H1 (cell line): ENCODE measurements at regions not wholly inside any gene's neighbourhood (a gene's known extent, or its start where the extent isn't known, plus 50 kb on each side); places are given as distances from the start of the nearest gene placed in this dataset.
A peak's percentile ranks its signal among the peaks of the same experiment; 100 is the strongest.

Experiments used
- CTCF ChIA-PET: fragments of 300-600 bp; sonication (Branson Sonifier 250); formaldehyde crosslinking; loops from one replicate; lab custom pipeline; 2021; ENCODE audit not compliant: partially characterized antibody; lab: Charles Lee
- POLR2A ChIA-PET: fragments of 300-600 bp; sonication (Branson Sonifier 250); formaldehyde crosslinking; loops from one replicate; lab custom pipeline; 2021; ENCODE audit warnings: inconsistent platforms; ENCODE audit not compliant: partially characterized antibody; lab: Charles Lee
- DNase-seq, 2 experiments: peaks; one replicate each; pipeline versions ENCODE4 v3.0.0 to v3.0.0-alpha.2; 2010 to 2022; ENCODE audit warnings: low spot score in 2 of 2, low read depth in 1 of 2, mixed read lengths in 1 of 2
- FAIRE-seq: peaks from 2 replicates; lab custom pipeline; 2011; peaks lifted over from hg19 to GRCh38; lab: Jason Lieb, UNC
- H2AFZ ChIP-seq: 2 replicates; pipeline ENCODE4 v1.8.1; 2012; ENCODE audit warnings: low read length, inconsistent platforms
- H2AK5ac ChIP-seq: 2 replicates; pipeline ENCODE4 v1.6.1; 2013; ENCODE audit warnings: low read depth, low read length
- H2BK120ac ChIP-seq: replicated peaks from 2 replicates; pipeline ENCODE3; 2013; ENCODE audit warnings: low read depth, low read length, inconsistent platforms
- H2BK12ac ChIP-seq: 2 replicates; pipeline ENCODE4 v1.6.1; 2013; ENCODE audit warnings: low read depth, low read length
- H2BK15ac ChIP-seq: 2 replicates; pipeline ENCODE4 v1.6.1; 2013; ENCODE audit warnings: low read length
- H2BK20ac ChIP-seq: 2 replicates; pipeline ENCODE4 v1.6.1; 2013; ENCODE audit warnings: low read length
- H2BK5ac ChIP-seq: 2 replicates; pipeline ENCODE4 v1.6.1; 2013; ENCODE audit warnings: low read depth, low read length
- H3K14ac ChIP-seq: 2 replicates; pipeline ENCODE4 v1.6.1; 2013; ENCODE audit warnings: inconsistent platforms; ENCODE audit not compliant: insufficient read length
- H3K18ac ChIP-seq: 2 replicates; pipeline ENCODE4 v1.6.1; 2013; ENCODE audit warnings: low read length; ENCODE audit errors: extremely low read depth
- H3K23ac ChIP-seq: 2 replicates; pipeline ENCODE4 v1.6.1; 2013; ENCODE audit warnings: inconsistent platforms; ENCODE audit not compliant: insufficient read length
- H3K23me2 ChIP-seq: 2 replicates; pipeline ENCODE4 v1.6.1; 2013; ENCODE audit warnings: low read depth, low read length
- H3K27ac ChIP-seq: 2 replicates; pipeline ENCODE4 v1.6.1; 2011; ENCODE audit warnings: low read depth, low read length, inconsistent platforms
- H3K27me3 ChIP-seq, 4 experiments: replicated peaks in 1 of 4; 1 replicate in 1 of 4; 2 replicates in 3 of 4; pipeline versions ENCODE4 v1.6.1 to v1.8.1; 2011 to 2013; ENCODE audit warnings: low read length in 3 of 4, mild to moderate bottlenecking in 3 of 4, inconsistent platforms in 2 of 4, mixed read lengths in 2 of 4, moderate library complexity in 1 of 4; ENCODE audit not compliant: control insufficient read depth in 3 of 4, insufficient read depth in 3 of 4; ENCODE audit errors: extremely low read depth in 1 of 4
- H3K36me3 ChIP-seq, 4 experiments: 2 replicates each; pipeline versions ENCODE4 v1.6.1 to v1.8.1; 2011 to 2013; ENCODE audit warnings: mild to moderate bottlenecking in 4 of 4, low read length in 3 of 4, moderate library complexity in 2 of 4, control low read depth in 1 of 4, inconsistent platforms in 1 of 4; ENCODE audit not compliant: insufficient read depth in 4 of 4, control insufficient read depth in 2 of 4
- H3K4ac ChIP-seq: replicated peaks from 2 replicates; pipeline ENCODE3; 2013; ENCODE audit warnings: low read length, low read depth, mixed read lengths, inconsistent platforms; ENCODE audit not compliant: insufficient read length
- H3K4me1 ChIP-seq, 4 experiments: replicated peaks in 1 of 4; 1 replicate in 1 of 4; 2 replicates in 3 of 4; pipeline versions ENCODE4 v1.6.1 to v1.8.1; 2011 to 2013; ENCODE audit warnings: low read length in 3 of 4, inconsistent platforms in 2 of 4, mixed read lengths in 1 of 4; ENCODE audit not compliant: insufficient read depth in 4 of 4, control insufficient read depth in 3 of 4
- H3K4me2 ChIP-seq, 2 experiments: 2 replicates each; pipeline versions ENCODE4 v1.6.1 to v1.8.1; 2011 to 2013; ENCODE audit warnings: low read depth in 2 of 2, low read length in 2 of 2, control low read depth in 1 of 2, inconsistent platforms in 1 of 2, mild to moderate bottlenecking in 1 of 2; ENCODE audit not compliant: insufficient read depth in 1 of 2
- H3K4me3 ChIP-seq, 4 experiments: fragments of 200-600, 300-600 bp in 1 of 4; sonication (generic), shearing (Covaris generic), sonication (Bioruptor Twin) in 1 of 4; 2 replicates each; pipeline versions ENCODE4 v1.5.1 to v1.8.1; 2011 to 2016; ENCODE audit warnings: low read length in 4 of 4, low read depth in 3 of 4, control low read depth in 2 of 4, inconsistent platforms in 2 of 4, mild to moderate bottlenecking in 2 of 4, mixed read lengths in 1 of 4, moderate library complexity in 1 of 4; ENCODE audit not compliant: insufficient read depth in 2 of 4; ENCODE audit errors: extremely low read depth in 1 of 4
- H3K56ac ChIP-seq: replicated peaks from 2 replicates; pipeline ENCODE3; 2013; ENCODE audit warnings: low read depth, mild to moderate bottlenecking, mixed read lengths, low read length, inconsistent platforms; ENCODE audit not compliant: insufficient read length
- H3K79me1 ChIP-seq: 2 replicates; pipeline ENCODE4 v1.6.1; 2013; ENCODE audit warnings: low read depth, low read length, control low read depth
- H3K79me2 ChIP-seq, 2 experiments: 2 replicates each; pipeline versions ENCODE4 v1.6.1 to v1.8.1; 2012 to 2013; ENCODE audit warnings: low read length in 2 of 2, mild to moderate bottlenecking in 2 of 2, inconsistent platforms in 1 of 2; ENCODE audit not compliant: insufficient read depth in 2 of 2, control insufficient read depth in 1 of 2
- H3K9ac ChIP-seq, 4 experiments: replicated peaks in 1 of 4; 1 replicate in 1 of 4; 2 replicates in 3 of 4; pipeline versions ENCODE4 v1.6.1 to v1.8.1; 2011 to 2013; ENCODE audit warnings: low read depth in 3 of 4, low read length in 3 of 4, control low read depth in 2 of 4, mild to moderate bottlenecking in 2 of 4, moderate library complexity in 2 of 4, inconsistent platforms in 1 of 4; ENCODE audit errors: extremely low read depth in 1 of 4
- H3K9me3 ChIP-seq, 2 experiments: 2 replicates each; pipeline versions ENCODE4 v1.6.1 to v1.8.1; 2012 to 2013; ENCODE audit warnings: mild to moderate bottlenecking in 2 of 2, moderate library complexity in 2 of 2, control low read depth in 1 of 2, inconsistent platforms in 1 of 2, low read depth in 1 of 2, low read length in 1 of 2, mixed read lengths in 1 of 2; ENCODE audit not compliant: insufficient read depth in 2 of 2
- H4K20me1 ChIP-seq, 2 experiments: replicated peaks in 1 of 2; 2 replicates each; pipeline versions ENCODE3 to v1.8.1; 2011 to 2013; ENCODE audit warnings: inconsistent platforms in 2 of 2, low read length in 2 of 2, mild to moderate bottlenecking in 1 of 2; ENCODE audit not compliant: insufficient read depth in 2 of 2, control insufficient read depth in 1 of 2
- H4K5ac ChIP-seq: 2 replicates; pipeline ENCODE4 v1.6.1; 2013; ENCODE audit warnings: low read length, low read depth, mixed read lengths, inconsistent platforms; ENCODE audit not compliant: insufficient read length
- H4K8ac ChIP-seq: 2 replicates; pipeline ENCODE4 v1.8.0; 2013; ENCODE audit warnings: mild to moderate bottlenecking, moderate library complexity, low read length, inconsistent platforms; ENCODE audit not compliant: insufficient read depth; ENCODE audit errors: extremely low read depth
- H4K91ac ChIP-seq: replicated peaks from 2 replicates; pipeline ENCODE3; 2013; ENCODE audit warnings: low read length, mixed read lengths, inconsistent platforms; ENCODE audit not compliant: insufficient read length
- BACH1 ChIP-seq: IDR thresholded peaks from 2 replicates; pipeline ENCODE4 v1.6.1; 2012; ENCODE audit warnings: low read length, improper control_type of control experiment
- CHD2 ChIP-seq: IDR thresholded peaks from 2 replicates; pipeline ENCODE4 v1.6.1; 2012; ENCODE audit warnings: low read length, improper control_type of control experiment
- EZH2 ChIP-seq: fragments of 200-600 bp; sonication (generic); IDR thresholded peaks from 2 replicates; pipeline ENCODE4 v1.7.1; 2012; ENCODE audit warnings: low read depth, mild to moderate bottlenecking, moderate library complexity, low read length, inconsistent platforms; ENCODE audit not compliant: severe bottlenecking
- GABPA ChIP-seq: IDR thresholded peaks from 2 replicates; pipeline ENCODE4 v1.6.1; 2011; ENCODE audit warnings: mild to moderate bottlenecking, low read length, moderate library complexity, borderline replicate concordance; ENCODE audit not compliant: insufficient read depth
- JUN ChIP-seq: IDR thresholded peaks from 2 replicates; pipeline ENCODE4 v1.6.1; 2011; ENCODE audit warnings: low read depth, mild to moderate bottlenecking, improper control_type of control experiment, low read length
- KDM4A ChIP-seq: IDR thresholded peaks from one replicate; pipeline ENCODE4 v1.7.1; 2012; ENCODE audit warnings: low read depth, mild to moderate bottlenecking, moderate library complexity, low read length, inconsistent platforms; ENCODE audit not compliant: severe bottlenecking
- POLR2A ChIP-seq, 2 experiments: IDR thresholded peaks; 1 replicate in 1 of 2; 2 replicates in 1 of 2; pipeline ENCODE4 v1.6.1; 2011; ENCODE audit warnings: low read depth in 2 of 2, low read length in 2 of 2, mild to moderate bottlenecking in 2 of 2; ENCODE audit errors: control extremely low read depth in 1 of 2
- POLR2AphosphoS5 ChIP-seq: IDR thresholded peaks from 2 replicates; pipeline ENCODE4 v1.6.1; 2011; ENCODE audit warnings: low read depth, low read length
- SIN3A ChIP-seq, 2 experiments: IDR thresholded peaks in 1 of 2; conservative IDR thresholded peaks in 1 of 2; 2 replicates each; pipeline ENCODE4 v1.6.1; 2011 to 2012; ENCODE audit warnings: low read length in 2 of 2, improper control_type of control experiment in 1 of 2, low read depth in 1 of 2, mild to moderate bottlenecking in 1 of 2
- SIX5 ChIP-seq: IDR thresholded peaks from 2 replicates; pipeline ENCODE4 v1.6.1; 2011; ENCODE audit warnings: mild to moderate bottlenecking, low read depth, low read length
- TAF7 ChIP-seq: optimal IDR thresholded peaks from 2 replicates; pipeline ENCODE3; 2011; ENCODE audit warnings: low read depth, mild to moderate bottlenecking, inconsistent platforms, low read length, moderate library complexity, borderline replicate concordance
- USF2 ChIP-seq: IDR thresholded peaks from 2 replicates; pipeline ENCODE4 v1.6.1; 2011; ENCODE audit warnings: low read length, improper control_type of control experiment
- WGBS, 2 experiments: shearing (Covaris generic) in 1 of 2; methylation state at CpG; one replicate each; pipeline versions ENCODE4 v1.1.6 to v1.1.7; 2013 to 2015; ENCODE audit warnings: low lambda C conversion rate in 2 of 2, mixed read lengths in 2 of 2, inconsistent platforms in 1 of 2, low coverage in 1 of 2, missing lambda C conversion rate in 1 of 2; ENCODE audit not compliant: insufficient replicate concordance in 2 of 2, insufficient coverage in 1 of 2, insufficient read length in 1 of 2; ENCODE audit errors: extremely low coverage in 1 of 2, missing lambda C conversion rate in 1 of 2; 5-methylcytosine and 5-hydroxymethylcytosine counted together
- TF ChIP-seq, protein P1 (sequence below): IDR thresholded peaks from 2 replicates; pipeline ENCODE4 v1.6.1; 2012; ENCODE audit warnings: inconsistent platforms

GRCh38 chr5:167725264-167725663 is 566.2 kb upstream of the WWC1 start:
- TF ChIP-seq POLR2A (IDR thresholded peaks at IDR 0.05; ENCODE audit: control extremely low read depth in 1 of 2, low read depth in 2 of 2, low read length in 2 of 2) (no peak), TAF7 (no peak), BACH1 (no peak), JUN (no peak), POLR2AphosphoS5 (no peak), EZH2 (no peak), GABPA (no peak), SIX5 (no peak), KDM4A (no peak), USF2 (no peak), SIN3A (conservative IDR thresholded peaks at IDR 0.05 in 1 of 2, IDR thresholded peaks at IDR 0.05 in 1 of 2; ENCODE audit: low read depth in 1 of 2, low read length in 2 of 2) (no peak), CHD2 (no peak)
- TF ChIP-seq, protein P1, sequence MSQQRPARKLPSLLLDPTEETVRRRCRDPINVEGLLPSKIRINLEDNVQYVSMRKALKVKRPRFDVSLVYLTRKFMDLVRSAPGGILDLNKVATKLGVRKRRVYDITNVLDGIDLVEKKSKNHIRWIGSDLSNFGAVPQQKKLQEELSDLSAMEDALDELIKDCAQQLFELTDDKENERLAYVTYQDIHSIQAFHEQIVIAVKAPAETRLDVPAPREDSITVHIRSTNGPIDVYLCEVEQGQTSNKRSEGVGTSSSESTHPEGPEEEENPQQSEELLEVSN: no peak
- TF ChIP-seq, all 59 proteins: peak for 0
- FAIRE-seq: no peak
- Histone ChIP-seq H3K36me3 (no peaks in the 10 kb centered on the region), H3K4ac (no peak overlapping the region), H3K27me3 (no peaks in the 10 kb centered on the region), H2BK120ac (no peak overlapping the region), H3K4me3 (no peak overlapping the region), H3K9ac (no peak overlapping the region), H4K20me1 (no peaks in the 10 kb centered on the region), H3K23ac (no peak overlapping the region), H3K79me2 (no peaks in the 10 kb centered on the region), H2AK5ac (no peak overlapping the region; the same call in 1 of the 2 replicates), H3K4me1 (peaks cover 0 to 15% (median 8%) of the 10 kb centered on the region in 4 experiments; a peak in 3 of 7 replicates), H4K91ac (no peak overlapping the region), H2BK12ac (no peak overlapping the region; the same call in 1 of the 2 replicates), H3K4me2 (peak overlapping the region in 1 of 2 experiments; percentile 14; a peak in 1 of 4 replicates), H2BK5ac (no peak overlapping the region), H4K5ac (no peak overlapping the region), H3K56ac (no peak overlapping the region), H3K9me3 (no peaks in the 10 kb centered on the region; a peak in 1 of 4 replicates), H3K23me2 (no peaks in the 10 kb centered on the region), H3K27ac (no peak overlapping the region), H2BK15ac (no peak overlapping the region), H3K79me1 (no peaks in the 10 kb centered on the region), H3K18ac (no peak overlapping the region), H2AFZ (no peak overlapping the region), H2BK20ac (peak overlapping the region; percentile 62; the same call in 1 of the 2 replicates), H4K8ac (no peak overlapping the region), H3K14ac (no peak overlapping the region)
- DNase-seq: no peak
- whole genome bisulfite sequencing, 2 experiments: 73% methylated on average over 2 of the region's 2 CpGs; no CpG with 5 or more reads in 1 of the 2 experiments
- ChIA-PET CTCF (interaction anchor here (1.0 to 1.9 kb wide), 5 partner anchors 25 to 322 kb away, joined by 3 to 8 read pairs (median 5); no protein-coding TSS in a partner anchor), POLR2A (interaction anchor here (1.7 kb wide), 1 partner anchor 15 kb away, joined by 5 read pairs; no protein-coding TSS in a partner anchor)
